ENCODE measurements at regions not wholly inside any gene's neighbourhood (a gene's known extent, or its start where the extent isn't known, plus 50 kb on each side); places are given as distances from the start of the nearest gene placed in this dataset.
A peak's percentile ranks its signal among the peaks of the same experiment; 100 is the strongest.

- no peak for TF ChIP-seq EZH2 (IDR thresholded peaks at IDR 0.05; ENCODE audit: borderline replicate concordance, low read length)
- peak; percentile 41 for TF ChIP-seq CTCF (IDR thresholded peaks at IDR 0.05; ENCODE audit: low read length)
Measured at GRCh38 chr10:52566471-52567246, 205.9 kb downstream of the MBL2 start.
